Gastrocnemius medialis (tissue), 4 donors: ENCODE measurements at regions not wholly inside any gene's neighbourhood (a gene's known extent, or its start where the extent isn't known, plus 50 kb on each side); places are given as distances from the start of the nearest gene placed in this dataset.

Experiments
- ATAC-seq, 2 donors: fragments of 150-250 bp; one replicate each; pipeline ENCODE4 v1.9.1; 2016
- DNase-seq, 2 donors: peaks; one replicate each; pipeline ENCODE4 v3.0.0-alpha.2; 2019
- H3K27ac ChIP-seq, 4 donors: fragments of 200-600 bp; sonication (generic); 1 replicate in 1 of 4; 2 replicates in 3 of 4; pipeline ENCODE4 v1.5.1; 2016 to 2018; ENCODE audit warnings: mild to moderate bottlenecking in 2 of 4, moderate library complexity in 1 of 4
- H3K27me3 ChIP-seq, 3 donors: fragments of 200-600 bp; sonication (generic) in 2 of 3; 1 replicate in 1 of 3; 2 replicates in 2 of 3; pipeline versions ENCODE4 v1.5.1 to v1.6.0; 2016 to 2019; ENCODE audit warnings: mild to moderate bottlenecking in 1 of 3, moderate library complexity in 1 of 3
- H3K36me3 ChIP-seq, 2 donors: fragments of 200-600 bp; sonication (generic) in 1 of 2; one replicate each; pipeline ENCODE4 v1.5.1; 2017 to 2018
- H3K4me1 ChIP-seq, 2 donors: fragments of 200-600 bp; sonication (generic) in 1 of 2; one replicate each; pipeline ENCODE4 v1.5.1; 2016 to 2017; ENCODE audit warnings: mild to moderate bottlenecking in 2 of 2
- H3K4me3 ChIP-seq, 4 donors: fragments of 200-600 bp; sonication (generic) in 3 of 4; 1 replicate in 1 of 4; 2 replicates in 3 of 4; pipeline ENCODE4 v1.5.1; 2016 to 2019; ENCODE audit warnings: mild to moderate bottlenecking in 2 of 4
- H3K9me3 ChIP-seq, 3 donors: fragments of 200-600 bp; sonication (generic) in 2 of 3; 1 replicate in 1 of 3; 2 replicates in 2 of 3; pipeline ENCODE4 v1.5.1; 2016 to 2019
- CTCF ChIP-seq, 5 experiments: fragments of 450-650 bp in 3 of 5; fragments of 200-600 bp in 2 of 5; sonication (generic) in 2 of 5; IDR thresholded peaks in 4 of 5; conservative IDR thresholded peaks in 1 of 5; 1 replicate in 4 of 5; 2 replicates in 1 of 5; pipeline ENCODE4 v1.5.1; 2016 to 2019; ENCODE audit warnings: antibody characterized with exemption in 5 of 5, mild to moderate bottlenecking in 3 of 5, moderate library complexity in 3 of 5
- POLR2A ChIP-seq, 2 donors: fragments of 450-650 bp; IDR thresholded peaks; one replicate each; pipeline ENCODE4 v1.6.1; 2017; ENCODE audit warnings: antibody characterized with exemption in 2 of 2, mild to moderate bottlenecking in 2 of 2, moderate library complexity in 2 of 2
- in situ Hi-C, 4 donors: fragments of 200-750 bp; cut with MboI; loops; one replicate each; pipeline versions ENCODE4 v1.15.0 to v1.8.0; 2017; ENCODE audit warnings: low sequenced_read_pairs in 4 of 4
- intact Hi-C: fragments of 100-400 bp; cut with DNase I; formaldehyde crosslinking; loops from one replicate; pipeline ENCODE4 v1.15.1; 2023; ENCODE audit warnings: low total_unique reads

DNA sequence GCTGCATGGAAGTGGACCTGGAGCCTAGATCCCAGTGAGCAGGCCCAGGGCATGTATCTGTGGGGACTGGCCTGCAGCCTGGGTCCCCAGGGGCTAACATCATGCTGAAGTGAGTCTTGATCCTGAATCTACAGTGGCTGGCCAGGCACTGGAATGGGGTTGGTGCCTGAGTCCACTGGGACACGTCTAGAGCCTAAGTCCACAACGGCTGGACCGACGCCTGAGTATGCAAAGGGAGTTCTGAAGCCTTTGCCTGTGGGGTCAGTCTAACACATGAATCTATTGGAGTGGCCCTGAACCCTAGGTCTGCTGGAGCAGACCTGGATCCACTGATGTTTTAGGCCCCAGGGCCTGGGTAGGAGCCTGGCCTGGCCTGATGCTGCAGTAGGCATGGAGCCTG, 665.5 kb downstream of the DCDC2C start:
- H3K27ac ChIP-seq = no peak overlapping the region
- no peak for DNase-seq
- no peaks in the 10 kb centered on the region for H3K9me3 ChIP-seq
- H3K36me3 ChIP-seq = no peaks in the 10 kb centered on the region
- no peak overlapping the region for H3K4me3 ChIP-seq
- in situ Hi-C loops = no loop called here
- ATAC-seq = no peak
- TF ChIP-seq POLR2A (IDR thresholded peaks at IDR 0.05) (no peak), CTCF (IDR thresholded peaks at IDR 0.05 in 4 of 5, conservative IDR thresholded peaks at IDR 0.05 in 1 of 5) (no peak)
- H3K4me1 ChIP-seq = no peaks in the 10 kb centered on the region
- intact Hi-C loops = no loop called here
- no peaks in the 10 kb centered on the region for H3K27me3 ChIP-seq

DNA sequence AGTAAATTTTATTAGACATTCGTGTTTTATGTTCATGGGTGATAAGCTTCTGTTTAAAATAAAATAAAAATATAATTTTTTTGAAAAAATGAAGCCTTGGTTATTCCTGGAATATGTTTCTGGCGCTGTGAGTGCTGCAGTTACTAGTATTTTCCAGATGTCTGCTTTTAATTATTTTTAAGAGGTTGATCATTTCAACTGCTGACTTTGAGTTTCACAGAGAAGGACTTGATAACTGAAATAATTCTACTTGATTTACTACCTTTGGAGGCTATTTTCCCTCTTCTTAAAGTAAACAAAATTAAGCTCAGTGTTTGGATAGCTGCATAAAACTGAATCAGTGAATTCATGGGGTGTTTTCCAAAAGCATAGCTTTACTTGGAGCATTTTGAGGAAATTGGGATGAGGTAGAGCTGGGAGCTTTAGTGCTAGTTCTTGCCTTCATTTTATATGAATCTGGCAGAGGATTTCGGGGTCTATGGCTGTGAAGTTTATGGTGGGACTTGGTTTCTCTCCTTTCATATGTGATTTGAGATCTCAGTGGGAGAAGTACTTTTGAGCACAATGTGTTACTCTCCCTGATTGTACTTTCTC, 666.5 kb downstream of the DCDC2C start:
- in situ Hi-C loops (no loop called here), intact Hi-C loops (no loop called here)
- no peaks in the 10 kb centered on the region for H3K9me3 ChIP-seq
- H3K36me3 ChIP-seq = no peaks in the 10 kb centered on the region
- DNase-seq = no peak
- H3K27me3 ChIP-seq = no peaks in the 10 kb centered on the region
- H3K4me1 ChIP-seq = no peaks in the 10 kb centered on the region
- no peak for TF ChIP-seq POLR2A (IDR thresholded peaks at IDR 0.05)
- TF ChIP-seq CTCF (IDR thresholded peaks at IDR 0.05 in 4 of 5, conservative IDR thresholded peaks at IDR 0.05 in 1 of 5) = no peak
- no peak for ATAC-seq
- no peak overlapping the region for H3K27ac ChIP-seq
- no peak overlapping the region for H3K4me3 ChIP-seq

- Histone ChIP-seq H3K9me3 (no peaks in the 10 kb centered on the region), H3K27ac (no peak overlapping the region), H3K4me3 (no peak overlapping the region), H3K27me3 (no peaks in the 10 kb centered on the region), H3K4me1 (no peaks in the 10 kb centered on the region), H3K36me3 (no peaks in the 10 kb centered on the region)
- TF ChIP-seq POLR2A (IDR thresholded peaks at IDR 0.05) (no peak), CTCF (IDR thresholded peaks at IDR 0.05 in 4 of 5, conservative IDR thresholded peaks at IDR 0.05 in 1 of 5) (no peak)
- in situ Hi-C loops (no loop called here), intact Hi-C loops (no loop called here)
- ATAC-seq = no peak
- no peak for DNase-seq
Measured at GRCh38 chr2:4370422-4371090, 667.2 kb downstream of the DCDC2C start.

DNA sequence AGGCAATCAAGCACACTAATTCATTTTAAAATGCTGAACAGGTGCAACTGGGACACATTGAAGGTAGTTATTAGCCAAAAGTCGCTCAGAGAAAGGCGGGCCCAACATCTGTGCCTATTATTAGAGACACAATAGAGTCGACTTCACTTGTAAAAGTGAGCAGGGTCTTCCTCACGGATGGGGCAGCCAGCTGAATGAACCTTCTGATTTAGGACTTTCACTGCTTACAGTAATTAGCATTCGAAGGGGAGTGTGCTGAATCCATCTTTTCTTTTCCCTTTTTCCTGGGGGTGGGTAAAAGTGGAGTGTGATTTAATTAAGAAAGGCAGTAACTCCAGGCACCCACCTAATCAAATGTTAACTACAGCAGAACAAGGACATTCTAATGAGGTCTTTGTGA, 677.7 kb downstream of the DCDC2C start:
- DNase-seq (no peak), ATAC-seq (no peak)
- in situ Hi-C loops (no loop called here), intact Hi-C loops (no loop called here)
- H3K36me3 ChIP-seq = no peaks in the 10 kb centered on the region
- H3K9me3 ChIP-seq = no peaks in the 10 kb centered on the region
- TF ChIP-seq CTCF (IDR thresholded peaks at IDR 0.05 in 4 of 5, conservative IDR thresholded peaks at IDR 0.05 in 1 of 5) = no peak
- TF ChIP-seq POLR2A (IDR thresholded peaks at IDR 0.05) = no peak
- H3K4me1 ChIP-seq = no peaks in the 10 kb centered on the region
- no peaks in the 10 kb centered on the region for H3K27me3 ChIP-seq
- no peak overlapping the region for H3K4me3 ChIP-seq
- no peak overlapping the region for H3K27ac ChIP-seq

- H3K36me3 ChIP-seq = no peaks in the 10 kb centered on the region
- H3K27ac ChIP-seq = no peak overlapping the region
- H3K4me1 ChIP-seq = no peaks in the 10 kb centered on the region
- TF ChIP-seq CTCF (IDR thresholded peaks at IDR 0.05 in 4 of 5, conservative IDR thresholded peaks at IDR 0.05 in 1 of 5) = no peak
- no peak for TF ChIP-seq POLR2A (IDR thresholded peaks at IDR 0.05)
- DNase-seq (no peak), ATAC-seq (no peak)
- no peaks in the 10 kb centered on the region for H3K27me3 ChIP-seq
- no peak overlapping the region for H3K4me3 ChIP-seq
- H3K9me3 ChIP-seq = no peaks in the 10 kb centered on the region
- intact Hi-C loops (no loop called here), in situ Hi-C loops (no loop called here)
Measured at GRCh38 chr2:4381773-4382172, 678.4 kb downstream of the DCDC2C start.
